OCI-LY3 (cell line): ENCODE measurements at regions not wholly inside any gene's neighbourhood (a gene's known extent, or its start where the extent isn't known, plus 50 kb on each side); places are given as distances from the start of the nearest gene placed in this dataset.

Experiments used
- H2AFZ ChIP-seq: fragments of 200-600, 300-600 bp; shearing (Covaris generic); 2 replicates; pipeline ENCODE4 v1.6.0; 2014; ENCODE audit warnings: antibody characterized with exemption, low read depth, low read length
- H3K27ac ChIP-seq: fragments of 200-600, 300-600 bp; sonication (generic); 2 replicates; pipeline ENCODE4 v1.5.1; 2014; ENCODE audit warnings: mild to moderate bottlenecking, low read length, moderate library complexity, mixed read lengths
- H3K27me3 ChIP-seq: fragments of 200-600, 300-600 bp; sonication (generic); 2 replicates; pipeline ENCODE4 v1.6.1; 2014; ENCODE audit warnings: low read depth, low read length, mixed read lengths
- H3K36me3 ChIP-seq: fragments of 200-600, 300-600 bp; sonication (generic); replicated peaks from 2 replicates; pipeline ENCODE3; 2014; ENCODE audit warnings: low read depth, low read length, mixed read lengths
- H3K4me1 ChIP-seq: fragments of 300-600, 200-600 bp; sonication (generic); 2 replicates; pipeline ENCODE4 v1.6.1; 2014; ENCODE audit warnings: low read length, mixed read lengths
- H3K4me2 ChIP-seq: fragments of 200-600, 300-600 bp; sonication (generic); 2 replicates; pipeline ENCODE4 v1.6.1; 2014; ENCODE audit warnings: low read length, mixed read lengths
- H3K4me3 ChIP-seq: fragments of 300-600, 200-600 bp; sonication (generic); 2 replicates; pipeline ENCODE4 v1.5.1; 2014; ENCODE audit warnings: antibody characterized with exemption, mild to moderate bottlenecking, low read length, moderate library complexity
- H3K79me2 ChIP-seq: fragments of 300-600, 200-600 bp; shearing (Covaris generic); 2 replicates; pipeline ENCODE4 v1.6.1; 2014; ENCODE audit warnings: mild to moderate bottlenecking, low read length, mixed read lengths
- H3K9ac ChIP-seq: fragments of 300-600, 200-600 bp; shearing (Covaris generic); 2 replicates; pipeline ENCODE4 v1.6.0; 2014; ENCODE audit warnings: mild to moderate bottlenecking, low read length, moderate library complexity
- H3K9me3 ChIP-seq: fragments of 200-600, 300-600 bp; shearing (Covaris generic); 2 replicates; pipeline ENCODE4 v1.6.1; 2014; ENCODE audit warnings: low read length, mixed read lengths; ENCODE audit not compliant: insufficient read depth
- H4K20me1 ChIP-seq: fragments of 200-600, 300-600 bp; sonication (generic); 2 replicates; pipeline ENCODE4 v1.6.1; 2016; ENCODE audit warnings: low read length, mixed read lengths; ENCODE audit not compliant: insufficient read depth
- EZH2phosphoT487 ChIP-seq: fragments of 200-600 bp; shearing (Covaris generic); IDR thresholded peaks from 2 replicates; pipeline ENCODE4 v1.6.1; 2018; ENCODE audit warnings: antibody characterized with exemption, mixed run types, low read depth
- TF ChIP-seq, protein P1 (sequence below): fragments of 200-600, 300-600 bp; sonication (generic); IDR thresholded peaks from 2 replicates; pipeline ENCODE4 v1.5.1; 2014; ENCODE audit warnings: antibody characterized with exemption, low read length, low read depth

DNA sequence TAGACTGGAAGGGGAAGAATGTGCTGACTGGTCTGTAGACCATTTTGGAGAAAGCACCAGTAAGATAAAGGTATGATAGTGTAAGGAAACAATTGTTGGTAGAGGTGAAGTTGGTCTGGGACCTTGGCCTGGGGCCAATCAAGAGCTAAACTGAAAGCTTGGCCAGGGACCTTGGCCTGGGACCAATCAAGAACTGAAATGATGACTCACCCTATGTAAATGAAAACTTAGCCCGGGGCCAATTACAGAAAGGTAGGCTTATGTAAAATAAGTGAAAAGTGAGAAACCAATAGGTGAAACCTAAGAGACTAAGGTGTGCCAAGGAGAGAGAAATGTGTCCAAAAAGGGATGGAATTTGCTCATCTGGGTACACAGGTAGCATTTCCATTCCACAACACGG is 776.0 kb downstream of the C12orf50 start:
- Histone ChIP-seq H3K4me3 (no peak overlapping the region), H2AFZ (no peak overlapping the region), H3K9ac (no peak overlapping the region), H3K9me3 (no peaks in the 10 kb centered on the region), H3K79me2 (no peaks in the 10 kb centered on the region), H3K36me3 (no peaks in the 10 kb centered on the region), H3K27ac (no peak overlapping the region), H3K4me1 (no peaks in the 10 kb centered on the region), H3K27me3 (no peaks in the 10 kb centered on the region), H4K20me1 (no peaks in the 10 kb centered on the region), H3K4me2 (no peak overlapping the region)
- no peak for TF ChIP-seq EZH2phosphoT487
- TF ChIP-seq, protein P1, sequence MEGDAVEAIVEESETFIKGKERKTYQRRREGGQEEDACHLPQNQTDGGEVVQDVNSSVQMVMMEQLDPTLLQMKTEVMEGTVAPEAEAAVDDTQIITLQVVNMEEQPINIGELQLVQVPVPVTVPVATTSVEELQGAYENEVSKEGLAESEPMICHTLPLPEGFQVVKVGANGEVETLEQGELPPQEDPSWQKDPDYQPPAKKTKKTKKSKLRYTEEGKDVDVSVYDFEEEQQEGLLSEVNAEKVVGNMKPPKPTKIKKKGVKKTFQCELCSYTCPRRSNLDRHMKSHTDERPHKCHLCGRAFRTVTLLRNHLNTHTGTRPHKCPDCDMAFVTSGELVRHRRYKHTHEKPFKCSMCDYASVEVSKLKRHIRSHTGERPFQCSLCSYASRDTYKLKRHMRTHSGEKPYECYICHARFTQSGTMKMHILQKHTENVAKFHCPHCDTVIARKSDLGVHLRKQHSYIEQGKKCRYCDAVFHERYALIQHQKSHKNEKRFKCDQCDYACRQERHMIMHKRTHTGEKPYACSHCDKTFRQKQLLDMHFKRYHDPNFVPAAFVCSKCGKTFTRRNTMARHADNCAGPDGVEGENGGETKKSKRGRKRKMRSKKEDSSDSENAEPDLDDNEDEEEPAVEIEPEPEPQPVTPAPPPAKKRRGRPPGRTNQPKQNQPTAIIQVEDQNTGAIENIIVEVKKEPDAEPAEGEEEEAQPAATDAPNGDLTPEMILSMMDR = no peak

DNA sequence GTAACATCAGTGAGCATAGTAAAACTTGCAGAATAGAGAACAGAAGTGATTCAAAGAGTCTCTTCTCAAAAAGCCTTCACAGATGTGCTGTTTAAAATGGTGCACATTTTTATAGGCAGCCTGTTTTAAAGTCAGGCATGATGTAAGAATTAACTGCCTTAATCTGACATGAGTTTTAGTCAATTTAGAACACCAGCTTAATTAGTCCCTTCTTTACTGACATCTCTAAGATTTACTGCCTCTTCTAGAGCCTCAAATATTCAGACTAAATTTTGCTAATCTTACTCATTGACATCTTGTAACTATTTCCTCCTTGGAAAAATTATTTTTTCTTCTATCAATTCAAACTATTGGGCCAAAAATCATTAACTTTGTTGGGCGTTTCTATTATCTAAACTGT is 782.5 kb downstream of the C12orf50 start:
- Histone ChIP-seq H3K27ac (no peak overlapping the region), H3K4me3 (no peak overlapping the region), H3K9me3 (no peaks in the 10 kb centered on the region), H2AFZ (no peak overlapping the region), H3K79me2 (no peaks in the 10 kb centered on the region), H3K9ac (no peak overlapping the region), H3K4me1 (no peaks in the 10 kb centered on the region), H4K20me1 (no peaks in the 10 kb centered on the region), H3K36me3 (no peaks in the 10 kb centered on the region), H3K27me3 (no peaks in the 10 kb centered on the region), H3K4me2 (no peak overlapping the region)
- TF ChIP-seq, protein P1 = no peak
- no peak for TF ChIP-seq EZH2phosphoT487

DNA sequence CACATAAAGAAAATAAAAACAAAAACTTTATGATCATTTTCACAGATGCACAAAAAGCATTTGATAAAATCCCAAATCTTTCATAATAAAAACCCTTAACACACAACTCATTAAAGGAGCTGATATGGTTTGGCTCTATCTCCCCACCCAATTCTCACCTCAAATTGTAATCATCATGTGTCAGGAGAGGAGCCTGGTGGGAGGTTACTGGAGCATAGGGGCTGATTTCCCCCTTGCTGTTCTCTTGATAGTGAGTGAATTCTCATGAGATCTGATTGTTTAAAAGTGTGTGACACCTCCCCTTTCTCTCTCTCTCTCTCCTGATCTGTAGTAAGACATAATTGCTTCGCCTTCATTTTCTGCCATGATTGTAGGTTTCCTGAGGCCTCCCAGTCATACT is 790.7 kb downstream of the C12orf50 start:
- no peak overlapping the region for H3K27ac ChIP-seq
- H3K4me3 ChIP-seq = no peak overlapping the region
- H4K20me1 ChIP-seq = no peaks in the 10 kb centered on the region
- H3K9me3 ChIP-seq = no peaks in the 10 kb centered on the region
- no peak overlapping the region for H2AFZ ChIP-seq
- H3K27me3 ChIP-seq = no peaks in the 10 kb centered on the region
- H3K9ac ChIP-seq = no peak overlapping the region
- TF ChIP-seq, protein P1 = no peak
- TF ChIP-seq EZH2phosphoT487 = no peak
- H3K79me2 ChIP-seq = no peaks in the 10 kb centered on the region
- H3K36me3 ChIP-seq = no peaks in the 10 kb centered on the region
- H3K4me2 ChIP-seq = no peak overlapping the region
- no peaks in the 10 kb centered on the region for H3K4me1 ChIP-seq

DNA sequence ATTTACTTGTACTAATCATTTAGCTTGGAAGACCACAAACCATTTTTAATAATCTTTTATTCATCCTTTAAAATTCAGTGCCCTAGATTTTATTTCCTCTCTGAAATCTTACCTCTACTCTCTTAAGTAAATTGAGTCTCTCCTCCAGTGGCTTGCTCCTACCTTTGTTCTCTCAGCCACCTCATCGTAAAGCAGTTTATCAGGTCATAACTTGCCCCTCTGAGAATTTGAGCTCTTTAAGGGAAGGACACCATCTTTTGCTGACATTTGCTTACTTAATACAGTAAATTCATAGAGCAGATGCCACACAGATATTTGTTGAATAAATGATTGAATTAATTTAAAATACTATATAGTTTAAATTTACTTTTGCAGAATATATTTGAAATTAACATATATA is 794.3 kb downstream of the C12orf50 start:
- H3K9me3 ChIP-seq = no peaks in the 10 kb centered on the region
- no peak overlapping the region for H3K27ac ChIP-seq
- no peaks in the 10 kb centered on the region for H3K4me1 ChIP-seq
- no peak overlapping the region for H3K4me3 ChIP-seq
- H3K79me2 ChIP-seq = no peaks in the 10 kb centered on the region
- H3K4me2 ChIP-seq = no peak overlapping the region
- H2AFZ ChIP-seq = no peak overlapping the region
- no peak overlapping the region for H3K9ac ChIP-seq
- no peak for TF ChIP-seq EZH2phosphoT487
- no peaks in the 10 kb centered on the region for H3K27me3 ChIP-seq
- no peaks in the 10 kb centered on the region for H3K36me3 ChIP-seq
- no peaks in the 10 kb centered on the region for H4K20me1 ChIP-seq

DNA sequence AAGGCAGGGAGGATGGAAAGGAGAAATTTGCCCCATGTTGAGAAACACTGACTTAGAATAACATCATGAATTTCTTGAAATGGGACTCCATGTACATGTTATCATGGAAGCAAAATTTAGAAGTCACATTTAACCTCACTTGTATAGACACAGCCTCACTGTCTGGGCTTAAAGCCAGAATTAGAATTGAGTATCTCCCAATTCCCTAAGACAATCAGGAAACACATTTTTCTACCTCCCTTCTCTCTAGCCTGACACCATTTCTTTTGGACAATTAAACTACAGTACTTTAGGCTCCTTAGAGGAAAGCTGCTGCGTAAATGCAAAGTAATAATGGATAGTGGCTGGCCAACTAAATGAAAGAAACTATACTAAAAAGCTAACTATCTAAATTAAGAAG is 795.5 kb downstream of the C12orf50 start:
- no peaks in the 10 kb centered on the region for H3K9me3 ChIP-seq
- no peak overlapping the region for H3K27ac ChIP-seq

More for the DNA sequence above, 795.5 kb downstream of the C12orf50 start:
- Histone ChIP-seq H3K27me3 (no peaks in the 10 kb centered on the region), H2AFZ (no peak overlapping the region), H3K9ac (no peak overlapping the region), H3K4me2 (no peak overlapping the region), H3K79me2 (no peaks in the 10 kb centered on the region), H3K4me3 (no peak overlapping the region), H4K20me1 (no peaks in the 10 kb centered on the region), H3K4me1 (no peaks in the 10 kb centered on the region), H3K36me3 (no peaks in the 10 kb centered on the region)
- TF ChIP-seq EZH2phosphoT487 = no peak
- TF ChIP-seq, protein P1 = no peak
